NCI-H1694 (cell line): ENCODE measurements at regions not wholly inside any gene's neighbourhood (a gene's known extent, or its start where the extent isn't known, plus 50 kb on each side); places are given as distances from the start of the nearest gene placed in this dataset.
"Not testable (repeated sequence)": the region's sequence is repeated elsewhere in the genome, so short reads cannot be mapped to it uniquely, and the experiment has no call there.

Experiments
- DNase-seq: peaks from one replicate; lab custom pipeline; 2025; lab: John Stamatoyannopoulos, UW

GRCh38 chr10:21406595-21407193 lies 118.8 kb downstream of the SKIDA1 start:
- no peak for DNase-seq

- no peak for DNase-seq
Observed at GRCh38 chr10:21405981-21406380, 119.5 kb downstream of the SKIDA1 start.

DNA sequence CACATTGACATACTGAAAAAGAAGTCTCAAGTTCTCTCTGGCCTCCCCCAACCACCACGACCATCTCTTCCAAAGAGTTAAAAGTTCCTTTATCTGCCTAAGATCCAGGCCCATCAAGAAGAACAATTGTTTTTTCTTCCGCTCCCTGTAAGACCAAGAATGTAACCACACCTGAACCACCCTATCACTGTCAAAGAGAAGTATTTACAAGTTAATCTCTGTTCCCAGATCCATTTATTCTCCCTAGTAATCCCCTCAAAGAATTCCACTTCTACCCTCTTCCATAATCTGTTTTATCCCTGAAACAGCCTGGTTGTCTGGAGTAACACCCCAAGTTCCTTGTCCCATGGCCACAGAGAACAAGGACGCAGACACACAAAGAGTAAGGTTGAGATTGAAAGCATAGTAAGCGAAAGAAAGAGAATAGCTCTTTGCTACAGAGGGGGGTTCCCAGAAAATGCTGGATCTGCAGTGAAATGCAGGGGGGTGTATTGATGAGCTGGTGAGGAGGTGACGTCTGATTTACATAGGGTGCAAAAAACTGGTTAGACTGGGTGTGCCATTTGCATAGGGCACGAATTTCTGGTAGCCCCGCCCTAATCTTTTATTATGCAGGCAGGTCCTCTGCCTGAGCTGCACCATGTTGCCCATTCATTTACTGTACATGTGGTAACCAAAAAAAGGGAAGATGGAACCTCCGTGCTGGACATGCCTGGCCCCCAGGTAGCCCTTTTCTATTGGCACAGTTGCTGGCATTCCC lies 122.0 kb downstream of the SKIDA1 start:
- no peak for DNase-seq

DNA sequence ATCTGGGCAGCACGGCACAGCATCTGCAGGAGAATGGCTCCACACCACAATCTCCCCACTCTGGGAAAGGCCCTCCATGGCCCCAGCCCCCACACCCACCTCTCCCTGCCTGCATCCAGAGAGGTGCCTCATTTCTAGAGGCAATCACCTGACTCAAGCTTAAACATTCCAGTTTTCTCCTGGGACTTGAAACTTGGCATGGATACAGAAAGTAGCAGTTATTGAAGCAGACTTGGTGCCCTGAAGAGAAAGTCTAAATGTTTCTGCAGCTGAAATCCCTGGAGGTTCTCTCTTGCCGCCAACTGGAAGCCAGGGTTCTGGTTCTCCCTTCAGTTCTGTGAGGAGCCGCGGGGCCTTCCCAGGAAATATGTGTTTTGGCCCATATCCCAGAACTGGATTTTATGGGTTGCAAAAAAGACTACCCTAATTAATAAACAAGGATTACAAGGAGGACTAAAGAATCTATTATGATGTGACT lies 122.8 kb downstream of the SKIDA1 start:
- no peak for DNase-seq

DNA sequence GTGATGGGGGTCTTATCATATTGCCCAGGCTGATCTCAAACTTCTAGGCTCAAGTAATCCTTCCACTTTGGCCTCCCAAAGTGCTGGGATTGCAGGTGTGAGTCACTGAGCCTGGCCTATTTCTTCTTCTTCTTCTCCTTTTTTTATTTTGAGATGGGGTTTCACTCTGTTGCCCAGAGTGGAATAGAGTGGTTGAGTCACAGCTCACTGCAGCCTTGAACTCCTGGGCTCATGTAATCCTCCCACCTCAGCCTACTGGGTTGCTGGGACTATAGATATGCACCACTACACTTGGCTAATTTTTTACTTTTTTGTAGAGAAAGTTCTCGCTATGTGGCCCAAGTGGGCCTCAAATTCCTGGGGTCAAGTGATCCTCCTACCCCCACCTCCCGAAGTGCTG lies 124.3 kb downstream of the SKIDA1 start:
- DNase-seq: no peak

- DNase-seq: no peak
Observed at GRCh38 chr10:21399392-21400035, 126.0 kb downstream of the SKIDA1 start.

DNA sequence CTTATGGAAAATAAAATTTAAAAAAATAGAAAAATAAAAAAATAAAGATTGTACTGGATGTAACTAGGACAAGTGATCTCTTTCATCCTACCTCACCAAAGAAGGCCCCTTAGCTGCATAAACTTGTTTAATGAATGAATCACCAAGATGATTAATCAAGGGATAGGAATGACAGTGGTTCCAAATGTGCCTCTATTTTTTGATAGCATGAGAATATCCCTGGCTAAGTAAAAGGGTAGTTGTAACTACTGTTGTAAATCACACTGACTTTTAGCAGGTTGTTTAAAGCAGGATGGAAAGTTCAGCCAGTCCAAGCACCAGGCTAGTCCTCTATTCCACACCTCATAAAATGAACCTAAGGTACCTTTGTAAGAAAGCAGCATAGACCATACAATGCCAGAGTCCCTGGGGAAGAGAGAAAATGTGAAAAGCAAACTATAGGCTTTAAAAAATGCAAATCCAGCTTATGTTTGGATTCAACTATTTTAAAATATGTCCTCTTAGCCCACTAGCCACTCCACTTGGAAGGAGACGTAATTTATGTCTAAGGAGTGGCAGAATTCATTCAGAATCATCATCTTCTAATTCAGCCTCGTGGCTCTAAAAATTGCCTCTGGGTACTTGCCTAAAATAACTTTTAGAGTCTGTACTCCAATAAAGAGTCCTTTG lies 126.8 kb downstream of the SKIDA1 start:
- DNase-seq: no peak

- DNase-seq: no peak
Observed at GRCh38 chr10:21396889-21397288, 128.6 kb downstream of the SKIDA1 start.

DNA sequence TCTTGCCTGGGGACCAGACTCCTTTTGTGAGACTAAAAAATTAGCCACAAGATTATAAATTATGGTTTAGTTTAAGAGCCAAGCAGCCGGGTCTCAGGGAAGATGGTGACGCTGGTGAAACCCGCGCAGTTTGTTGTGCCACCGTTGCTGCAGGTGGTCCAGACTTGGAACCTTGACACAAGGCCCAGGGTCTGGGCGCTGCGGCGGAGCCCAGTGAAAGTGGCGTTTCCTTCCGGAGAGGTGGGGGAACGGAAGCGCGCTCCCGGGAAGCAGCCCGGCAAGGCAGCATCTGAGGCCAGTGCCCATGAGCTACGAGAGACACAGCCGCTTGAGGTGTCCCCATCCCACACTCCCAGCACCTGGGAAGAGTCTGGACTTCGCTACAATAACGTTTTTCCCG lies 131.6 kb downstream of the SKIDA1 start:
- no peak for DNase-seq

DNA sequence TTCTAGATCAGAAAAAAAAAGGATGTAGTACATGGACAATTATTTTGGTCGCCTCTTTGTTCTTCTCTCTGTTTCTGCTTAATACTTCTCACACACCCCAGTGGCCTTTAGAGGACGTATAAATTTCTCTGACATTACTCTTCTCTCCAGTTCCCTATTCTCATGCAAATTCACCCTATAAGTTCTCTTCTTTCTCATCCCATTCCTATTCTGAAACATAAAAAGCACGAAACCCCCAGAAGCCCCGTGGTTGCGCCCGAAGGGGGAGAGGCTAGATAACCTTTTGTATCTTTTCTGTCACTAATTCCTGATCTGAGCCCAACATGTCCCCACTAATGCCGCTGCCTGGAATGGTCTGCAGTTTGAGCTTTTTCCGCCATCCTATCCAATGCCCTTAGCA lies 136.9 kb downstream of the SKIDA1 start:
- DNase-seq: no peak

DNA sequence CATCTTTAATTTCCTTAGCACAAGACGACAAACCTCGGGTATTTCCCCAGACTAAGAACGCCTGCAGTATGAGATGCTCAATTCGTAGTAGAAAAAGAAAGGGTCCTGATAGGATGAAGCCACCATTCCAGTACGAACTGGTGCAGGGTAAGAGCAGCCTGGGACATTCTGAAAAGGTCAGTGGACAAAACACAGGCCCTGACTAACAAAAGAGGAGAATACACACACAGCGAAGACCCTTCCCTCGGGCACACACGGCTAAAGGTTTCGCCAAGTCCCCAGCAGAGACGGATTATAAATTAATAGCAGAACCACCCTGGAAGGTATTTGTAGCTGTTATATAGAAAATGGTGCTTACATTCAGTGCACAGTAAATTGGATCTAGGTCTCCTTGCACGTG lies 137.6 kb downstream of the SKIDA1 start:
- no peak for DNase-seq

- DNase-seq: no peak
Observed at GRCh38 chr10:21385996-21386585, 139.4 kb downstream of the SKIDA1 start.

DNA sequence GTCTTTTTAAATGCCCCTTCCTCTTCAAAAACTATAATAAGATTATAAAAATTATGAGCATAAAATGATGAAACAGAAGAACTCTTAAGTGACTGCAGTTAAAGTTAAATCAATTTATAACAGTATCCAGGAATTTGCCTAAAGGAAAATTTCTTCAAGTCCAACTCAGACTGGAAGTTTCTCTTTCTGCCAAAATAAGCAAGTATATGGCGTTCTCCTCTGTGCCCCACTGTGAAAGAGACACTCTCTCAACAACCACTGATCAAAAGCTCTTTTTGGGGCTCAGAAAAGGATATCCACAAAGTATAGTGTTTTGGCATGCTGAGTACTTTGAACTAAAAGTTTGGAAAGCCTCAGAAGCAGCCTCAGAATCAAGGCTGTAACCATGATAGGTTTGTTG lies 139.9 kb downstream of the SKIDA1 start:
- DNase-seq: no peak

DNA sequence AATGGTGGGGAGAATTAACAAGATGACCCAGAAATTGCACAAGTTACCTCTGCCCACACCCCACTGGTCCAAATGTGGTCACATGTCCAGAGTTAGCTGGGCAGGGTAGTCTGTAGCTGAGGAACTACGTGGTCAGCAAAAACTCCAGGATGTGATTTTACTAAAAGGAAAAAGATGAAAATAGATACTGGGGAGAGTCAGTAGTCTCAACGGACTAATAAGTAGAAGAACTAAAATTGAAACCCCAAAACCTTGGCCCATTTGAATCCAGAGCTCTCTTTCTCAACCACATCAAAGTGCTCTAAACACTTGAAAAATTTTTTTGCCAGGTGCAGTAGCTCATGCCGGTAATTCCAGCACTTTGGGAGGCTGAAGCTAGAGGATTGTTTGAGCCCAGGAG lies 146.3 kb downstream of the SKIDA1 start:
- no peak for DNase-seq

GRCh38 chr10:21375274-21375673 lies 150.2 kb downstream of the SKIDA1 start:
- not testable (repeated sequence) for DNase-seq

- not testable (repeated sequence) for DNase-seq
Observed at GRCh38 chr10:21373881-21374280, 151.6 kb downstream of the SKIDA1 start.

- no peak for DNase-seq
Observed at GRCh38 chr10:21372651-21373410, 152.7 kb downstream of the SKIDA1 start.

DNA sequence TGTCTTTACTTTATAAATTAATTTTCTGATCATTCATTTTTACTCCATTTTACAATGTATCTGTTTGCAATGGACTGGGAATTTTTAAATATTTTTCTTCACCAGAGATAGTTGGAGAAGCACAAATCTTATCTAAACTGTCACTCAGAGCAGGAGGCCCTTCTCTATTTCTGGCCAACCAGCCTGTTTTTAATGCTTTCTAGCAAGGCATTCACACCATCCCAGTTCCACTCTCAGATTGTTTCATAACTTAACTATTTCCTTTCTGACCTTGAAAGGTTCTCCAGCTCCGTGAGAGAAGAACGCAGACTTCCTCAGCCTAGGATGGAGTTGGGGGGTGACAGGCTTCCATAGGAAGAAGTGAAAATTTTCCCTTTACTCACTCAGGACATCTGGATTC lies 155.8 kb downstream of the SKIDA1 start:
- no peak for DNase-seq

- DNase-seq: no peak
Observed at GRCh38 chr10:21368728-21369425, 156.6 kb downstream of the SKIDA1 start.

DNA sequence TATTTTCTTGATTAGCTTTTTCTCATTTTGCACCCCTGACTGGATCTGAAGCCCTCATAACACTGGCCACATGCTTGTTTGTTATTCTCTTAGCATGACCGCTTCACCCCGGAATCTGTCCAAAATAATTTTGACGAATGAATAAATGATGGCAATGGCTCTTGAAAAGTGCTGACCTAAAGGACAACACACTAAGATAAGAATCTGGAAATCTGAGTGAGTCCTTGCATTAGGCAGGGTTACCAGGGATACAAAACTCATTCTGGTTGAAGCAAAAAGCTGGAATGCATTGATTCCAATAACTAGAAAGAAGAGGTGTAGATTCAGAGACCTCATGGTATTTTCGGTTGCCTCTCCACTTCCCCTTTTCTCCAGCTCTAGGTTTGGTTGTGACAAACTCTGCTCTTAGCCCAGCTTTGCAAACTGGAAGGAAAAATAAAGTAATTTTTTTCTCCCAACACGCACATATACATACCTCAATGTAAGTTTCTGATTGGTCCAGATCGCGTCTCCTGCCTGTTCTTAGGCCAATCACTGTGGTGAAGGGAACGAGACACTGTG lies 157.4 kb downstream of the SKIDA1 start:
- no peak for DNase-seq

DNA sequence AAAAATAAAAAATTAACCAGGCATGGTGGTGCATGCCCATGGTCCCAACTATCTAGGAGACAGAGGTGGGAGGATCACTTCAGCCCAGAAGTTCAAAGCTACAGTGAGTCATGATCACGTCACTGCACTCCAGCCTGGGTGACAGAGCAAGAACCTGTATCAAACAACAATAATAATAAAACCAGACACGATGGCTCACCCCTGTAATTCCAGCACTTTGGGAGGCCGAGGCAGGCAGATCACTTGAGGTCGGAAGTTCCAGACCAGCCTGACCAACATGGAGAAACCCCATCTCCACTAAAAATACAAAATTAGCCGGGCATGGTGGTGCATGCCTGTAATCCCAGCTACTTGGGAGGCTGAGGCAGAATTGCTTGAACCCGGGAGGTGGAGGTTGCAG lies 159.4 kb downstream of the SKIDA1 start:
- not testable (repeated sequence) for DNase-seq
